Dermis microvascular lymphatic vessel endothelial cell (primary cell): ENCODE measurements at regions not wholly inside any gene's neighbourhood (a gene's known extent, or its start where the extent isn't known, plus 50 kb on each side); places are given as distances from the start of the nearest gene placed in this dataset.
"Not testable (repeated sequence)": the region's sequence is repeated elsewhere in the genome, so short reads cannot be mapped to it uniquely, and the experiment has no call there.

ENCODE experiments used
- DNase-seq, 2 donors: peaks; one replicate each; pipeline versions ENCODE4 v3.0.0 to v3.0.0-alpha.2; 2010; ENCODE audit warnings: low read depth in 2 of 2

GRCh38 chr12:60234611-60235195, 638.9 kb downstream of the SLC16A7 start:
- not testable (repeated sequence) for DNase-seq

DNA sequence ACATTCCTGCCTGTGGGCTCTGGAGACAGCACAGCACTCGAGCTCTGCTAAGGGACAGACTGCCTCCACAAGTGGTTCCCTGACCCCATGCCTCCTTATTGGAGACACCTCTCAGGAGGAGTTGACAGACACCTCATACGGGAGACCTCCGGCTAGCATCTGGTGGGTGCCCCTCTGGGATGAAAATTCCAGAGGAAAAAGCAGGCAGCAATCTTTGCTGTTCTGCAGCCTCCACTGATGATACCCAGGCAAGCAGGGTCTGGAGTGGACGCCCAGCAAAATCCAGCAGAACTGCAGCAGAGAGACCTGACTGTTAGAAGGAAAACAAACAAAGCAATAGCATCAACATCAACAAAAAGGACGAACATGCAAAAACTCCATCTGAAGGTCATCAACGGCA, 639.4 kb downstream of the SLC16A7 start:
- no peak for DNase-seq

GRCh38 chr12:60236416-60236815, 640.6 kb downstream of the SLC16A7 start:
- DNase-seq = not testable (repeated sequence)

DNA sequence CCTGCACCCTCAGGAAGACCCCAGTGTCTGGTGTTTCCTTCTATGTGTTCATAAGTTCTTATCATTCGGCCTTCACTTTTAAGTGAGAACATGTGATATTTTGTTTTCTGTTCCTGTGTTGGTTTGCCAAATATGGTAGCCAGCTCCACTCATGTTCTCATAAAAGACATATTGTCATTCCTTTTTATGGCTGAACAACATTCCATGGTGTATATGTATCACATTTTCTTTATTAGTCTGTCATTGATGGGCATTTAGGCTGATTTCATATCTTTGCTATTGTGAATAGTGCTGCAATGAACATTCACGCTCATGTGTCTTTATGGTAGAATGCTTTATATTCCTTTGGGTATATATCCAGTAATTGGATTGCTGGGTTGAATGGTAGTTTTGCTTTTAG, 645.1 kb downstream of the SLC16A7 start:
- no peak for DNase-seq

DNA sequence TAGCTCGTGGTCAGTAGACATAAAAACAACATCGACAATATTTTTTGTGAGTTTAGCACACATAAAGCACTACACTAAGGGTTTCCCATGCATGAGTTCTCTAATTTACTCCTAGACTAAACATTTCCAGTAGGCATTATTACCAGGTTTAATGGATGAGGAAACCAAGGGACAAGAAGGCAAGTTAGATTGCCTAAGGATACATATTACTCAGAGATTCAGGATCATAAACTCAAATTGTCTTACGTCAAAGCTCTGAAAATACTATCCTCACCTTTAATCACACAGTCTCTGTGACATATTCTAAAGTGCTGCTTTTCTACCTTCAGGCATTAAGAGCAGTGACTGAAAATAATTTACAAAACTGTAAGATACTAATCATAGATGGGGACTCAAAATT, 655.3 kb downstream of the SLC16A7 start:
- DNase-seq = no peak

- no peak for DNase-seq
Measured at GRCh38 chr12:60252359-60253096, 656.7 kb downstream of the SLC16A7 start.

DNA sequence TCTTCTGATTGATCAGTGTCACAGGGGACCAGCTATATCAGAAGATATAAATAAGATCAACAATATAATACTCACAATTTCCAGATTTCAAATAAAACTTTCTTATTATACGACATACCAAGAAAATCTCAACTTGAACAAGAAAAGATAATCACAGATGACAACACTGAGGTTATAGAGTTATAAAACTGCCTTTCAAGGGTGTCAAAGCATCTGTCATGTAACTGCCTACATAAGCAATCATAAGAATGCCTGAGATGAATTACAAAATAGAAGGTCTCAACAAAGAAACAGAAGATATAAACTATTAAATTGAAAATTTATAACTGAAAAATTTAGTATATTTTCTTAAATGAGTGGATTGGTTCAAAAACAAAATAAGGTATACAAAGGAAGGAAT, 659.2 kb downstream of the SLC16A7 start:
- DNase-seq = no peak

DNA sequence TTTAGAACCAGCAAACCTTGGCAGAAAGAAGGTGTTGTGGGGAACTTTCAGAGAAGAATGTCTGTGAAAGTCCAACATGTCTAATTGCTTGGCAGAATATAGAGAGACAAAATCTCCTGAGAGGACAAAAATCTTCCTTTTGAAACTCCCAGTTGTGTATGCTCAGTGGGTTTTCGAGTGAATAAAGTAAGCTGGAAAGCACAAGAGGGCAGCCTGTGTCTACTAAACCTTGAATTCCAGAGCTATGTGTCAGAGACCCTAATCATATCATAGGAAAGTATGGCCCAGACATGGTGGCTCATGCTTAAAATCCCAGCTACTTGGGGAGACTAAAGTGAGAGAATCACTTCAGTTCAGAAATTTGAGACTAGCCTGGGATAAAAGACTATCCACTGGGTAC, 661.2 kb downstream of the SLC16A7 start:
- DNase-seq = peak in 1 of 2 donors; percentile 63

GRCh38 chr12:60259225-60259624, 663.4 kb downstream of the SLC16A7 start:
- no peak for DNase-seq

GRCh38 chr12:60262378-60262777, 666.5 kb downstream of the SLC16A7 start:
- no peak for DNase-seq

- DNase-seq = no peak
Measured at GRCh38 chr12:60263161-60263560, 667.3 kb downstream of the SLC16A7 start.

DNA sequence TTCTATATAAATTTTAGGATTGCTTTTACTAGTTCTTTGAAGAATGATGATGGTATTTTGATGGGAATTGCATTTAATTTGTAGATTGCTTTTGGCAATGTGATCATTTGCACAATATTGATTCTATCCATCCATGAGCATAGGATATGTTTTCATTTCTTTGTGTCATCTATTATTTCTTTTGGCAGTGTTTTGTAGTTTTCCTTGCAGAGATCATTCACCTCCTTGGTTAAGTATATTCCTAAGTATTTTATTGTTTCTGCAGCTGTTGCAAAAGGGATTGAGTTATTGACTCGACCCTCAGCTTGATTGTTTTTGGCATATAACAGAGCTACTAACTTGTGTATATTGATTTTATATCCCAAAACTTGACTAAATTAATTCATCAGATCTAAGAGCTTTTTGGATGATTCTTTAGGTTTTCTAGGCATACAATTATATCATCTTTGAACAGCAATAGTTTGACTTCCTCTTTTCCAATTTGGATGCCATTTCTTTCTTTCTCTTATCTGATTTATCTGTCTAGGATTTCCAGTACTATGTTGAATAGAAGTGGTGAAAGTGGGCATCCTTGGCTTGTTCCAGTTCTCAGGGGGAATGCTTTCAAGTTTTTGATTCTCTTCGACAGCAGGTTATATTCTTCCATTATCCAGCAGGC, 668.1 kb downstream of the SLC16A7 start:
- DNase-seq = no peak

DNA sequence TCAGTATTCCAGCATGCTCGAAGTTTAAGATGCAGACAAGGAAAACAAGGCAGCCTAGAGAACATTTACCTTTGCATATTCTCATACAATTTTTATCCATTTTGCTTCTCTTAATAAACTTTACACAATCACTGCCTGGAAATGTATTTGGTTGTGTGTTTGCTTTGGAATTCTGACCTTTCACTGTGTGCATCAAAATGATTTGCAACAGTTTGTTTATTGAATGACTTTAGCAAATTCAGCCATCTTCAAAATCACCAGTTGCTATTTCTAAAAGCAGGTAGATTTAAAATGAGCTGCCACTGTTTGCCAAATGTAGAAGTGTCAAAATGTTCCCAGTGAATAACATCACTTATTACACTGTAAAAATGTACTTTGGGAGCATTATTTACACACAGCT, 669.9 kb downstream of the SLC16A7 start:
- DNase-seq = no peak

DNA sequence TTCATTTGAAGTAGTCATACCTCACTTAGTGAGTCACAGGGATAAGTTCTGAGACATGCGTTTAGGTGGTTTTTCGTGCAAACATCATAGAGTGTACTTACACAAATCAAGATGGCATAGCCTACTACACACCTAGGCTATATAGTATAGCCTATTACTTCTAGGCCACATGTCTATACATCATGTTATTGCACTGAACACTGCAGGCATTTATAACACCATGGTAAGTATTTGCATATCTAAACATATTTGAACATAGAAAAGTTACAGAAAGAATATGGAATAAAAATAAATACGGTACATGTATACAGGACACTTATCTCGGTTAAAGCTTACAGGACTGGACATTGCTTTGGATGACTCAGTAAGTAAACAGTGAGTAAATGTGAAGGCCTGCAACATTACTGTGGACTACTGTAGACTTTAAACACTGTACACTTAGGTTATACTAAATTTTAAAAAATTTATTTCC, 670.6 kb downstream of the SLC16A7 start:
- peak in 1 of 2 donors; percentile 53 for DNase-seq

- DNase-seq = no peak
Measured at GRCh38 chr12:60269611-60270269, 673.9 kb downstream of the SLC16A7 start.

DNA sequence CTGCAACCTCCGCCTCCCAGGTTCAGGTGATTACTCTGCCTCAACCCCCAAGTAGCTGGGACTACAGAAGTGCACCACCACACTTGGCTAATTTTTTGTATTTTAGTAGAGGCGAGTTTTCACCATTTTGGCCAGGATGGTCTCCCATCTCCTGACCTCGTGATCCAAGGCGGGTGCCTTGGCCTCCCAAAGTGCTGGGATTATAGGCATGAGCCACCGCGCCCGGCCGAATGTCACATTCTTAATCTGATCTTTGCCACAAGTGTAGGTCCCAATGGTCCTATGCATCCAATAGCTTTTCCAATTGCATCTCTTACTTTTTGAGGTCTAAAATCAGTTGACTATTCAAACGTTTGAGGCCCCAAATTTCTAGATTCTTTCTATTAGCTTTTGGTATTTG, 676.0 kb downstream of the SLC16A7 start:
- no peak for DNase-seq

DNA sequence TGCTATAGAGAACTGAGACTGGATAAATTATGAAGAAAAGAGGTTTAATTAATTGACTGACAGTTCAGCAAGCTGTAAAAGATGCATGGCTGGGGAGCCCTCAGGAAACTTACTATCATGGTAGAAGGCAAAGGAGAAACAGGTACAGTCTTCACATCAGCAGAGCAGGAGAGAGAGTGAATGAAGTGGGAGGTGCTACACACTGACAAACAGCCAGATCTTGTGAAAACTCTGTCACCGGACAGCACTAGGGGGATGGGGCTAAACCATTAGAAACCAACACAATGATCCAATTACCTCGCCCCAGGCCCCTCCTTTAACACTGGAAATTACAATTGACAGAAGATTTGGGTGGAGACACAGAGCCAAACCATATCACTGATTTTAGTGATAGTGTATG, 682.4 kb downstream of the SLC16A7 start:
- peak in 1 of 2 donors; percentile 34 for DNase-seq

DNA sequence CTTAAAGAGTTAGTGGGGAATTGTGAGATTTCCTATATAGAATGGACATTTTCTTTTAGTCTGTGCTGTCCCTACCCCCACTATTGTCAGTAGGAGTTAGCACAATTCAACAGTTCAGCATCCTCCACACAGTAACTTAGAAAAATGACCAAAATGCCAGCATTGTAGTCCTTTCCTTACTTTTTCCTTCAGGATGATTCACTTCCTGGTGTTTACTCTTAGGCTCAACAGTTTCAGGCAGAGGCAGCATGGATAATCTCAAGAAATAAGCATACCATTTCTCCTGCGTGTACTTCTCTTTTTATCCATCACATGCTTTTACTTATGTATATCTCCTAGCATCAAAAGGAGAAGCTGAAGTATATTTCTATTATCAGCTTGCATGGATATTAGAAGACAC, 683.4 kb downstream of the SLC16A7 start:
- DNase-seq = peak in 1 of 2 donors; percentile 80

DNA sequence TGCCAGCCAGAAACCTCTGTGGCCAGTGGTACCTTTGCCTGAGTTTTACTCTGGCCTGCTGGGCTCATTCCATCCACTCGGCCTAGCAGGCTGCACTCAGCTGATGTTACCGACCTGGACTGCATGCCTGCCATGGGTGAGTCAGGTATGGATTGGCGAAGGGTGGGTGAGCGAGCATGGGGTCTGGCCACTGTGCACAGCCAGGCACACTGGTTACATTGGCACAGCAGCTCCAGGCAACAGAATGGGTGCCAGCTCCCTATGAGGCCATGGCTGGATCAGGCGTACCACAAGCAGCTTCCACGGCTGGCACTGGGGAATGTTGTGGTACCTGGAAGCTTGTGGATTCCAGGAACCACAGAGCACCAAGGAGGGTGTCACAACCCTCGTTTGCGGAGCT, 685.7 kb downstream of the SLC16A7 start:
- DNase-seq = no peak

- DNase-seq = no peak
Measured at GRCh38 chr12:60290532-60290931, 694.7 kb downstream of the SLC16A7 start.

DNA sequence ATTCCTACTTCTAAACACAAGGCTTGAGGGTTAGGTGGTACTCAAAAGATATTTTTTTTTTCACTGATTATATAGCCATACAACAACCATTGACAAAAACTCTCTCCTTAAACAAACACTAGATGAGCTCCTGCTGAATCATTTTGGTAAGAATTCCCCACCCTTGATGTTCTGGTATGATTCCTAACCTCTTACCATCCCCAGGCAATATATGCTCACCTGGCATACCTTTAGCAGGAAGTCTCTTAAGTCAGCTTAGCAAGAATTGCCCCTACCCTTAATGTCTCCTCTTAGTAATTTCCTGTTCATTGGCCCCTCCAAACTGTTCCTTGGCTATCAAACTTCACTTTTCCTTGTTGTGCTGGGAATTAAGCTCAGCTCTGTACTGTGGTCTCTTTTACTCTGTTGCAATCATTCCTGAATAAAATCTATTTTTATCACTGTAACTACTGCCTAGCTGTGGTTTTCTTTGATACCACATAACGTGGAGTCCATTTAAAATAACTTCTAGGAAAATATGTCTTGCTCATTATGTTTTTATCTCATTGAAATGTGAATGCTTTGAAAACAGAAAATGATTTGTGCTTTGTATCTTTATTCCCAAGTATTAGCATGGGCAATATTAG, 712.6 kb downstream of the SLC16A7 start:
- no peak for DNase-seq

- DNase-seq = no peak
Measured at GRCh38 chr12:60311940-60312339, 716.1 kb downstream of the SLC16A7 start.
